ENCODE measurements at regions not wholly inside any gene's neighbourhood (a gene's known extent, or its start where the extent isn't known, plus 50 kb on each side); places are given as distances from the start of the nearest gene placed in this dataset.
"Not testable (repeated sequence)": the region's sequence is repeated elsewhere in the genome, so short reads cannot be mapped to it uniquely, and the experiment has no call there.

DNA sequence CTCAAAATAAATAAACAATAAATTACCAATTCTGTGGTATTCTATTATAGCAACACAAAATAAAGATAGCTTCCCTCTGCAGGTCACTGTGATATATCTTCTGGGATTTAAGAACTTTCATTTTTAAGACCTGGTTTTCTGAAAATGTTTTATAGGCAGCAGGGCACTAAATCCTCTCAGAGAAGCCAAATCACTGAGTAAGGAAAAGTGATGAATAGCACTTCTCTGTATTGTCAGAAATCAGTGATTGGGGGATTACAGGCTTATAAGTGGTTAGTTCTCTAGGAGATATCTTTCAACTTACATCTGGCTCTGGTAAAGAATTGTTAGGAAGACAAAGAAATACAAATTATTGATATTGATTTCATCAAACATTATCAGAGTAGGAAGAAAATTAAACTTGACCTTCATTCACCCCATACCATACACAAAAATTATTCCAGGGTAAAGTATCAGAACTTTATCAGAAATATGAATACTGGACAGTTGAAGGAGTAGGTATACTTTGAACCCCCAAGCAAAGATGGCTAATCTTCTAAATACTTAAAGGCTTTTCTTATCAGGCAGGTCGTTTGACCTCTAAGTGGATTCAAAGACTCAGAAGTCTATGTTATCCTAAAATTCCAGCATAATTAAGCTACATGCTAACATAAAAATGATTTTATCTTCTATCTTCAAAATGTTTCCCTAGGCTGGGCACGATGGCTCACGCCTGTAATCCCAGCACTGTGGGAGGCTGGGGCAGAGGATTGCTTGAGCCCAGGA, 81.6 kb upstream of the USP9X start:
- Histone ChIP-seq H2AFZ (no peak overlapping the region), H3K4me3 (ENCODE audit: low read depth, low read length) (no peak overlapping the region), H3K36me3 (ENCODE audit: control insufficient read depth, insufficient read depth, low read length) (no peaks in the 10 kb centered on the region), H3K27ac (no peak overlapping the region), H3K4me2 (ENCODE audit: low read length) (no peak overlapping the region), H3K9me3 (ENCODE audit: control insufficient read depth, low read length) (no peaks in the 10 kb centered on the region), H3K9ac (no peak overlapping the region), H3K4me1 (no peaks in the 10 kb centered on the region), H3K79me2 (no peaks in the 10 kb centered on the region), H3K27me3 (ENCODE audit: control insufficient read depth, insufficient read depth, low read length) (no peaks in the 10 kb centered on the region)
- TF ChIP-seq, protein P1, sequence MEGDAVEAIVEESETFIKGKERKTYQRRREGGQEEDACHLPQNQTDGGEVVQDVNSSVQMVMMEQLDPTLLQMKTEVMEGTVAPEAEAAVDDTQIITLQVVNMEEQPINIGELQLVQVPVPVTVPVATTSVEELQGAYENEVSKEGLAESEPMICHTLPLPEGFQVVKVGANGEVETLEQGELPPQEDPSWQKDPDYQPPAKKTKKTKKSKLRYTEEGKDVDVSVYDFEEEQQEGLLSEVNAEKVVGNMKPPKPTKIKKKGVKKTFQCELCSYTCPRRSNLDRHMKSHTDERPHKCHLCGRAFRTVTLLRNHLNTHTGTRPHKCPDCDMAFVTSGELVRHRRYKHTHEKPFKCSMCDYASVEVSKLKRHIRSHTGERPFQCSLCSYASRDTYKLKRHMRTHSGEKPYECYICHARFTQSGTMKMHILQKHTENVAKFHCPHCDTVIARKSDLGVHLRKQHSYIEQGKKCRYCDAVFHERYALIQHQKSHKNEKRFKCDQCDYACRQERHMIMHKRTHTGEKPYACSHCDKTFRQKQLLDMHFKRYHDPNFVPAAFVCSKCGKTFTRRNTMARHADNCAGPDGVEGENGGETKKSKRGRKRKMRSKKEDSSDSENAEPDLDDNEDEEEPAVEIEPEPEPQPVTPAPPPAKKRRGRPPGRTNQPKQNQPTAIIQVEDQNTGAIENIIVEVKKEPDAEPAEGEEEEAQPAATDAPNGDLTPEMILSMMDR (IDR thresholded peaks at IDR 0.05) = no peak

DNA sequence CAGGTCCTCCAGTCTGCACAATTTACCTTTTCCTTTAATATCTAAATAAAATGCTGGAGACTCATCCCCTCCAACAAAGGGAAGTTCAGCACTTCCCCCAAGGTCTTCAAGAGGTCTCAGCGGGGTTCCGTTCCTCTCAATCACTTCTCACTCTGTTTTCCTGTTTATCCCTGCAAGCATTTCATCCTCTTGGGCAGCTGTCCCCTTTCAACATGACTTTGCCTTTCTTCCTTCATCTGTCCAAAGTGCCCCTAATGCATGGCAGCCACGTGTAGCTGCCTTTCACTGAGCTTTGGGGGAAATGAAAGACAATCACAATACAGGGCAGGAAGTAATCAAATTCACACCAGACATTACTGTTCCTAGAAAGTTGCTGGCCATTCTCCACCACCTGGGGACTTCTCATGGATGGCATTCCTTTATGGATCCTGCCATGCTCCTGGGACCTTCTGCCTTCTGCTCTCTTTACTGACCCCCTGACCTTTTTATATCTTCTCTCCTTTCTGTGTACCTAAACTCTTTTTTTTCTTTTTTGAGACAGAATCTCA, 79.7 kb upstream of the USP9X start:
- TF ChIP-seq, protein P1 (IDR thresholded peaks at IDR 0.05) = no peak
- no peaks in the 10 kb centered on the region for H3K9me3 ChIP-seq (ENCODE audit: control insufficient read depth, low read length)
- H3K36me3 ChIP-seq (ENCODE audit: control insufficient read depth, insufficient read depth, low read length) = no peaks in the 10 kb centered on the region
- no peak overlapping the region for H2AFZ ChIP-seq
- no peaks in the 10 kb centered on the region for H3K27me3 ChIP-seq (ENCODE audit: control insufficient read depth, insufficient read depth, low read length)
- no peak overlapping the region for H3K27ac ChIP-seq
- H3K9ac ChIP-seq = no peak overlapping the region
- H3K4me1 ChIP-seq = no peaks in the 10 kb centered on the region
- no peaks in the 10 kb centered on the region for H3K79me2 ChIP-seq
- H3K4me3 ChIP-seq (ENCODE audit: low read depth, low read length) = no peak overlapping the region
- no peak overlapping the region for H3K4me2 ChIP-seq (ENCODE audit: low read length)

DNA sequence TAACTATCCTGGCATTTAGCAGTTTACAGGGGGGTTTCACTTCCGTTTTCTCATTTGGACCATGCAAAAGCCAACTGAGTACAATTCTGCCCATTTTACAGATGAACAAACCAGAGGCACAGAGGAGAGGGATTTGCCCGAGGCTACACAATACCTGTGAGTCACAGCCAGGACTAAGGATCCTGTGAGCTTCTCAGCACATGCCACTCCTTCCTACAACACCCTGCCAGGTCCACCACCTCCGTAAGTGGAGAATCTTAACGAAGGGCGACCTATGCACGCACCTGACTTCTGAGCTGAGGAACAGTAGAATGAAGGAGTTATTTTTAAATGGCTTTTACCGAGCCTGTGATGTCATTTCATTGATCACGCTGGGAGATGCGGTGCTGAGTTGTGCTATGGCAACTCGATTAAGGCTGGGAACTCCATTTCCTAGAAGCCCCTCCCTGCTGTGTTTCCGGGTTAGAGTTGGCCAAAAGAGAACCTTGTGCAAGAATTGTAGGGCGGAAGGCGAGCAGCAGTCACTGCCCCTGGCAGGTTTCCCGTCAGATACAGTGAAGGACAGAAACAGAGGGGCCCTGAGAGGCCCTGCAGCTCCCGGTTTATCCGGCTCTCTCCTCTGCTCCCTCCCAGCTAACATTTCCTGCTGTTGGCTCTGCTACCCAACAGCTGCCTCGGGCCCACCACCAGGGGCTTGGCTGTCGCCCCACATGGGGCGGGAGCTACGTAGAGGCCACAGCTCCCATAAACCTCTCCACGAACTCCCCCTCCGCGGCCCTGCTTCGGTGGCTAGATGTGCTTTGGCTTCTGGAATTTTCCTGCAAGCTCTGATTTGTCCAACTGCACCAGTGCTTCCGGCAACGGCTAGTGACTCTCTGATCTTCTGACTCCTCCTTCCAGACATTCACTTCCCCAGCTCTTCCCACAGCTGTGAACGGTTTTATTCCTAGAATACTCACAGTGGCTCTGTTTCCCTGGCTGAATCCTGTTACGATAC, 75.1 kb upstream of the USP9X start:
- Histone ChIP-seq H3K4me2 (ENCODE audit: low read length) (peak overlapping the region; percentile 59), H3K79me2 (no peaks in the 10 kb centered on the region), H3K9me3 (ENCODE audit: control insufficient read depth, low read length) (no peaks in the 10 kb centered on the region), H3K27me3 (ENCODE audit: control insufficient read depth, insufficient read depth, low read length) (no peaks in the 10 kb centered on the region), H3K27ac (peak overlapping the region; percentile 70), H3K36me3 (ENCODE audit: control insufficient read depth, insufficient read depth, low read length) (no peaks in the 10 kb centered on the region), H3K9ac (no peak overlapping the region), H3K4me3 (ENCODE audit: low read depth, low read length) (peak overlapping the region; percentile 22), H2AFZ (peak overlapping the region; percentile 89), H3K4me1 (no peaks in the 10 kb centered on the region)
- TF ChIP-seq, protein P1 (IDR thresholded peaks at IDR 0.05) = no peak

DNA sequence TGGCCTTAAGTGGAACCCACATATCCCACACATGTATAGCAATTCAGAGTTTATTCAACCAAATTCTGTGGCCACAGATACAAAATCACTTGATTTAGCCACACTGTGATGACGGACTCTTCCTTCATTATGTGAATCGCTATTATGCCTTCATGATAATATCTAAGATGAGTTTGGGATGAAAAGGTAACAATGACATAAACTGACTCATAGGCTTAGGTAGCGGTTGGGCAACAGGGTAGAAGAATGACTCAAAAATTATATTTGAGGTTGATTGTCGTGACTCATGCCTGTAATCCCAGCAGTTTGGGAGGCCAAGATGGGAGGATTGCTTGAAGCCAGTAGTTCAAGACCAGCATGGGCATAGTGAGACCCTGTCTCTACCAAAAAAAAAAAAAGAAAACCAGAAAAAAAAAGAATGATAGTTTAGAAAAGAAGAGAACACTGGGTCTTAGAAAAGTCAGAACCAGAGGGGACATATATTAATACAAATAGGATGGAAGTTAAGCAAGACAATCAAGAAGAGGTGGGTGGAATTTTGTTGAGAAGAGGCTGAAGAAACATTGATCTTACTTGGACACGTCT, 70.4 kb upstream of the USP9X start:
- Histone ChIP-seq H3K9me3 (ENCODE audit: control insufficient read depth, low read length) (no peaks in the 10 kb centered on the region), H3K4me1 (no peaks in the 10 kb centered on the region), H3K4me3 (ENCODE audit: low read depth, low read length) (no peak overlapping the region), H3K27ac (no peak overlapping the region), H3K27me3 (ENCODE audit: control insufficient read depth, insufficient read depth, low read length) (no peaks in the 10 kb centered on the region), H3K4me2 (ENCODE audit: low read length) (no peak overlapping the region), H3K9ac (no peak overlapping the region), H3K79me2 (no peaks in the 10 kb centered on the region), H2AFZ (no peak overlapping the region), H3K36me3 (ENCODE audit: control insufficient read depth, insufficient read depth, low read length) (no peaks in the 10 kb centered on the region)
- TF ChIP-seq, protein P1 (IDR thresholded peaks at IDR 0.05) = no peak

DNA sequence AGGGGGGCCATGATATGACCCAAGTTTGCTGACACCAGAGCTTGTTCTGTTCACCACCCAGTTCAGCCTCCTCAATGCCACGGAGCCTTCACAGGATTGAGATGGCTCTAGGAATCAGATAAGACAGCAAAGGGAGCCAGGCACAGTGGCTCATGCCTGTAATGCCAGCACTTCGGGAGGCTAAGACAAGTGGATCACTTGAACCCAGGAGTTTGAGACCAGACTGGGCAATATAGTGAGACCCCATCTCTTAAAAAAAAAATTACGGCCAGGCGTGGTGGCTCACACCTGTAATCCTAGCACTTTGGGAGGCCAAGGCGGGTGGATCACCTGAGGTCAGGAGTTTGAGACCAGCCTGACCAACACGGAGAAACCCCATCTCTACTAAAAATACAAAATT, 67.5 kb upstream of the USP9X start:
- not testable (repeated sequence) for H3K27ac ChIP-seq; H3K9ac ChIP-seq; H3K4me2 ChIP-seq (ENCODE audit: low read length); H3K27me3 ChIP-seq (ENCODE audit: control insufficient read depth, insufficient read depth, low read length); H2AFZ ChIP-seq; H3K4me3 ChIP-seq (ENCODE audit: low read depth, low read length); H3K9me3 ChIP-seq (ENCODE audit: control insufficient read depth, low read length); H3K79me2 ChIP-seq; H3K36me3 ChIP-seq (ENCODE audit: control insufficient read depth, insufficient read depth, low read length); H3K4me1 ChIP-seq

DNA sequence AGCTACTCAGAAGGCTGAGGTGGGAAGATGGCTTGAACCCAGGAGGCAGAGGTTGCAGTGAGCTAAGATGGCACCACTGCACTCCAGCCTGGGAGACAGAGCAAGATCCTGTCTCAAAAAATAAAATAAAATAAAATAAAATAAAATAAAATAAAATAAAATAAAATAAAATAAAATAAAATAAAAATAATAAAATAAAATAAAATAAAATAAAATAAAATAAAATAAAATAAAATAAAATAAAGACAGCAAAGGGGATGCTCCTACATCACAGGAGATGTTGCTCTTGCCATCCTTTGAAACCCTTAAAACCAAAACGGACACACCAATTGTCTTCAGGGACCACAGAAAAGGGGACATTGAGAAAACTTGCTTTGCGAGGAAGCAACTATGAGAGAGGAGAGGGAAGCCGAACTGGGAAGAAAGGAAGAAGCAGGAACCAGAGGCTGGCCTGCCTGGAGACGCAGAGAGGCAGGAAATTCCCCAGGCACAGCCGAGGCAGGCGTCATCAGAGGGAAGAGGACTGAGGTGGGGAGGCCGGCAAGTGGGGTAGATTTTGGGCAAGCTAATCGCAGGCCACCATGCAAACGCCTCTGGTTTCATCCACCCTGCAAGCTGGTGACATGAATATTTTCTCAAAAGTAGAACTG, 66.7 kb upstream of the USP9X start:
- H3K36me3 ChIP-seq (ENCODE audit: control insufficient read depth, insufficient read depth, low read length); H3K9ac ChIP-seq; H3K4me1 ChIP-seq; H3K4me3 ChIP-seq (ENCODE audit: low read depth, low read length); H3K9me3 ChIP-seq (ENCODE audit: control insufficient read depth, low read length); H3K79me2 ChIP-seq; H2AFZ ChIP-seq; H3K27ac ChIP-seq; H3K4me2 ChIP-seq (ENCODE audit: low read length); H3K27me3 ChIP-seq (ENCODE audit: control insufficient read depth, insufficient read depth, low read length): not testable (repeated sequence)

Data from parathyroid adenoma (tissue), 2 donors.